Liver (tissue), 8 donors: ENCODE measurements at regions not wholly inside any gene's neighbourhood (a gene's known extent, or its start where the extent isn't known, plus 50 kb on each side); places are given as distances from the start of the nearest gene placed in this dataset.
"Not testable (repeated sequence)": the region's sequence is repeated elsewhere in the genome, so short reads cannot be mapped to it uniquely, and the experiment has no call there.

Experiments used
- DNase-seq: peaks from one replicate; pipeline ENCODE4 v3.0.0-alpha.2; 2017; ENCODE audit warnings: low spot score
- H3K27ac ChIP-seq, 2 donors: one replicate each; pipeline ENCODE4 v1.7.0; 2013; ENCODE audit warnings: inconsistent platforms in 2 of 2, low read length in 2 of 2, control low read depth in 1 of 2, low read depth in 1 of 2, mild to moderate bottlenecking in 1 of 2
- H3K27me3 ChIP-seq, 4 donors: one replicate each; pipeline versions ENCODE4 v1.6.1 to v1.7.0; 2013; ENCODE audit warnings: low read length in 3 of 4, inconsistent platforms in 1 of 4, mild to moderate bottlenecking in 1 of 4, moderate library complexity in 1 of 4; ENCODE audit not compliant: control insufficient read depth in 4 of 4, insufficient read depth in 4 of 4
- H3K36me3 ChIP-seq, 4 donors: one replicate each; pipeline versions ENCODE4 v1.6.1 to v1.7.0; 2013; ENCODE audit warnings: low read length in 3 of 4, mild to moderate bottlenecking in 3 of 4, low read depth in 1 of 4, moderate library complexity in 1 of 4; ENCODE audit not compliant: control insufficient read depth in 4 of 4, insufficient read depth in 3 of 4
- H3K4me1 ChIP-seq, 4 donors: one replicate each; pipeline versions ENCODE4 v1.6.1 to v1.7.0; 2013; ENCODE audit warnings: low read length in 3 of 4, mild to moderate bottlenecking in 3 of 4, moderate library complexity in 1 of 4; ENCODE audit not compliant: control insufficient read depth in 4 of 4, insufficient read depth in 4 of 4
- H3K4me3 ChIP-seq, 3 donors: one replicate each; pipeline versions ENCODE4 v1.6.1 to v1.7.0; 2013; ENCODE audit warnings: low read length in 3 of 3, control low read depth in 1 of 3, low read depth in 1 of 3, mild to moderate bottlenecking in 1 of 3
- H3K9ac ChIP-seq, 2 donors: one replicate each; pipeline ENCODE4 v1.7.0; 2013; ENCODE audit warnings: low read length in 2 of 2, mild to moderate bottlenecking in 2 of 2, moderate library complexity in 2 of 2, control low read depth in 1 of 2, low read depth in 1 of 2
- H3K9me3 ChIP-seq, 4 donors: one replicate each; pipeline versions ENCODE4 v1.6.1 to v1.7.0; 2013; ENCODE audit warnings: low read length in 3 of 4; ENCODE audit not compliant: control insufficient read depth in 4 of 4
- EGR1 ChIP-seq, 2 donors: IDR thresholded peaks; 2 replicates each; pipeline ENCODE4 v1.6.1; 2016 to 2018; ENCODE audit warnings: antibody characterized with exemption in 2 of 2, low read depth in 2 of 2
- FOXA1 ChIP-seq: IDR thresholded peaks from 2 replicates; pipeline ENCODE4 v1.6.1; 2016; ENCODE audit warnings: antibody characterized with exemption
- FOXA2 ChIP-seq: IDR thresholded peaks from 2 replicates; pipeline ENCODE4 v1.6.1; 2016; ENCODE audit warnings: antibody characterized with exemption
- GABPA ChIP-seq, 2 donors: IDR thresholded peaks in 1 of 2; conservative IDR thresholded peaks in 1 of 2; 2 replicates each; pipeline ENCODE4 v1.6.1; 2016; ENCODE audit warnings: antibody characterized with exemption in 2 of 2, mild to moderate bottlenecking in 1 of 2, moderate library complexity in 1 of 2
- HNF4A ChIP-seq, 2 donors: conservative IDR thresholded peaks; 2 replicates each; pipeline ENCODE4 v1.6.1; 2016; ENCODE audit warnings: antibody characterized with exemption in 2 of 2, mild to moderate bottlenecking in 2 of 2
- HNF4G ChIP-seq: IDR thresholded peaks from 2 replicates; pipeline ENCODE4 v1.6.1; 2016; ENCODE audit warnings: antibody characterized with exemption
- JUND ChIP-seq, 2 donors: IDR thresholded peaks; 2 replicates each; pipeline ENCODE4 v1.6.1; 2016; ENCODE audit warnings: antibody characterized with exemption in 2 of 2
- NR2F2 ChIP-seq: IDR thresholded peaks from 2 replicates; pipeline ENCODE4 v1.6.1; 2016; ENCODE audit warnings: antibody characterized with exemption
- RAD21 ChIP-seq, 2 donors: IDR thresholded peaks; 2 replicates each; pipeline ENCODE4 v1.6.1; 2016; ENCODE audit warnings: antibody characterized with exemption in 2 of 2, mild to moderate bottlenecking in 2 of 2
- REST ChIP-seq: IDR thresholded peaks from 2 replicates; pipeline ENCODE4 v1.6.1; 2016; ENCODE audit warnings: antibody characterized with exemption, mild to moderate bottlenecking
- RXRA ChIP-seq, 2 donors: IDR thresholded peaks; 2 replicates each; pipeline ENCODE4 v1.6.1; 2017 to 2018; ENCODE audit warnings: antibody characterized with exemption in 2 of 2, mild to moderate bottlenecking in 1 of 2
- SP1 ChIP-seq: IDR thresholded peaks from 2 replicates; pipeline ENCODE4 v1.6.1; 2018; ENCODE audit warnings: antibody characterized with exemption, mild to moderate bottlenecking
- TAF1 ChIP-seq: conservative IDR thresholded peaks from 2 replicates; pipeline ENCODE4 v1.6.1; 2016; ENCODE audit warnings: antibody characterized with exemption, mild to moderate bottlenecking
- YY1 ChIP-seq: IDR thresholded peaks from 2 replicates; pipeline ENCODE4 v1.6.1; 2016; ENCODE audit warnings: antibody characterized with exemption, mild to moderate bottlenecking
- WGBS: extraction: QIAGEN DNeasy Blood & Tissue Kit; methylation state at CpG from one replicate; pipeline ENCODE4 v1.1.7; 2013; 5-methylcytosine and 5-hydroxymethylcytosine counted together
- TF ChIP-seq, protein P1 (sequence below): IDR thresholded peaks from 2 replicates; pipeline ENCODE4 v1.6.1; 2016; ENCODE audit warnings: antibody characterized with exemption
- TF ChIP-seq, protein P2 (sequence below): IDR thresholded peaks from 2 replicates; pipeline ENCODE4 v1.6.1; 2016; ENCODE audit warnings: antibody characterized with exemption
- TF ChIP-seq, protein P3 (sequence below): fragments of 150-350 bp; IDR thresholded peaks from 2 replicates; pipeline ENCODE4 v1.5.1; 2017; ENCODE audit warnings: improper control_type of control experiment, low read depth, low read length; ENCODE audit not compliant: missing input control
- TF ChIP-seq, protein P4 (sequence below): IDR thresholded peaks from 2 replicates; pipeline ENCODE4 v1.6.1; 2016; ENCODE audit warnings: antibody characterized with exemption
- donor health status: healthy.
- donor health status: healthy.
- donor health status: healthy.
- donor health status: healthy.
- donor health status: healthy.

DNA sequence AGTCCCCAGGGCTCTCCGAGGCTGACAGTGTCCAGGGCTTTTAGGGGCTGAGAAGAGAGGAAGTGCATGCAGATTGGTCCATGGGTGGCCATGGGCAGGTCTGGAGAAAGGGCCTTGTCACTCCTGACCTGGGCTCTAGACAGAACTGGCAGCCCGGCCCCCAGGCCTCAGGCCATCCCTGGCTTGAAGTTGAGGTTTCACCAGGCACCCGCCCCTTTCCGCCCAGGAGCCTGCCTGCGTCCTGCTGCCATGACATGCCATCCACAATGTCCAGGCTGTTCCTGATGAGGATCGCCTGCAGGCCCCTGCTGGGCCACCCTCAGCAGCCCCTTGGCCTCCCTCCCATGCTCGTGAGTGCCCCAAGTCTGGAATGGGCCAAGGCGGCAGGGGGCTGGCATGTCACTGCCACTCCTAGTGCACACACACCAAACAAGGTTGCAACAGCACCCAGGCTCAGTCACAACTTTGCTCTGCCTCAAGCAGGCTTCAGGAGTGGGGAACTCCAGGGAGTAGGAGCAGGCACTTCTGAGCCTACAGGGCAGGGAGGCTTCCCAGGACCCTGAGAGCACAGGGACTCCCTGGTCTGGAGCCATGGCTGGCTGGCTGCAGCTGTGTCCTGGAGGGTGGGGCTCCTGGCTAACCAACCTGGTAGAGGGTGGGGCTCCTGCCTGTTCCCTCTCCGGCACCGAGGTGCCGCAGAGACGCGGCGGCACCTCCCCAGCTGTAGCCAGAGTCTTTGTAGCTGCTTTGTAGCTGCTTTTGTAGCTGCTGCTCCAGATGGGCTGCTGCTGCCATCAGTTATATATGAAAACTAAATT lies 1457.1 kb upstream of the GBE1 start (continued):
- no peak for TF ChIP-seq SP1
- TF ChIP-seq, protein P1, sequence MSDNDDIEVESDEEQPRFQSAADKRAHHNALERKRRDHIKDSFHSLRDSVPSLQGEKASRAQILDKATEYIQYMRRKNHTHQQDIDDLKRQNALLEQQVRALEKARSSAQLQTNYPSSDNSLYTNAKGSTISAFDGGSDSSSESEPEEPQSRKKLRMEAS, result no peak
- no peak for TF ChIP-seq EGR1 (IDR thresholded peaks at IDR 0.05; ENCODE audit: low read depth in 2 of 2)
- TF ChIP-seq FOXA1, result no peak
- TF ChIP-seq TAF1, result no peak

GRCh38 chr3:83217595-83218118 lies 1456.2 kb upstream of the GBE1 start:
- H3K9ac ChIP-seq, H3K4me3 ChIP-seq, H3K27me3 ChIP-seq, H3K36me3 ChIP-seq, H3K4me1 ChIP-seq, H3K27ac ChIP-seq, H3K9me3 ChIP-seq, DNase-seq: not testable (repeated sequence)
- 92% methylated on average over 41 of the region's 41 CpGs for WGBS

DNA sequence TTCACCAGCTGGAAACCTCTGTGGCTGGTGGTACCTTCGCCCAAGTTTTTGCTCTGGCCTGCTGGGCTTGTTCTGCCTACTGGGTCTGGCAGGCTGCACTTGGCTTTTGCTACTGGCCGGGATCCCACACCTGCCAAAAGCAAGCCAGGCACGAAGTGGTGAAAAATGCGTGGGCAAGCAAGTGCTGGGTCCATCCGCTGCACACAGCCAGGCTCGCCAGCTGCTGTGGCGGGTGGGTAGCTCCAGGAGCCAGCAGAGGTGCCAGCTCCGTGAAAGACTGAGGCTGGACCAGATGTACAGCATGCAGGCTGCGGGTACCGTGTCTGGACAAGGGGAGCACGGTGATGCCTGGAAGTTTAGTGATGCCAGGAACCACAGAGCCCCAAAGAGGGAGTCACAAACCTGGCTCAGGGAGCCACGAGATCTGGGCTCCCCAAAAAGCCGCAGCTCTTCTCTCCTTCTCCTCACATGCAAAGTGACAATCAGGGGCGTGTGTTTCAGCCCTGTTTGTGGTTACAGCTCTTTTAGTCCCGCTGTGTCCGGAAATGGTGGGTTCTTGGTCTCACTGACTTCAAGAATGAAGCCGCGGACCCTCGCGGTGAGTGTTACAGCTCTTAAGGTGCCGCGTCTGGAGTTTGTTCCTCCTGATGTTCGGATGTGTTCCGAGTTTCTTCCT lies 1455.6 kb upstream of the GBE1 start:
- no peak for DNase-seq
- Histone ChIP-seq H3K9ac (no peak overlapping the region), H3K4me1 (no peaks in the 10 kb centered on the region), H3K4me3 (no peak overlapping the region), H3K27ac (no peak overlapping the region), H3K9me3 (peaks cover 0 to 2% (median 1%) of the 10 kb centered on the region in 4 donors), H3K27me3 (no peaks in the 10 kb centered on the region), H3K36me3 (no peaks in the 10 kb centered on the region)
- 87% methylated on average over 24 of the region's 24 CpGs for WGBS
- TF ChIP-seq FOXA1 (no peak), YY1 (no peak), GABPA (IDR thresholded peaks at IDR 0.05 in 1 of 2, conservative IDR thresholded peaks at IDR 0.05 in 1 of 2) (no peak), SP1 (no peak), RXRA (IDR thresholded peaks at IDR 0.05) (no peak), EGR1 (IDR thresholded peaks at IDR 0.05; ENCODE audit: low read depth in 2 of 2) (no peak), HNF4G (no peak), HNF4A (conservative IDR thresholded peaks at IDR 0.05) (no peak), NR2F2 (no peak), REST (no peak), JUND (IDR thresholded peaks at IDR 0.05) (no peak), TAF1 (no peak), FOXA2 (no peak), RAD21 (IDR thresholded peaks at IDR 0.05) (no peak)
- TF ChIP-seq, protein P2, sequence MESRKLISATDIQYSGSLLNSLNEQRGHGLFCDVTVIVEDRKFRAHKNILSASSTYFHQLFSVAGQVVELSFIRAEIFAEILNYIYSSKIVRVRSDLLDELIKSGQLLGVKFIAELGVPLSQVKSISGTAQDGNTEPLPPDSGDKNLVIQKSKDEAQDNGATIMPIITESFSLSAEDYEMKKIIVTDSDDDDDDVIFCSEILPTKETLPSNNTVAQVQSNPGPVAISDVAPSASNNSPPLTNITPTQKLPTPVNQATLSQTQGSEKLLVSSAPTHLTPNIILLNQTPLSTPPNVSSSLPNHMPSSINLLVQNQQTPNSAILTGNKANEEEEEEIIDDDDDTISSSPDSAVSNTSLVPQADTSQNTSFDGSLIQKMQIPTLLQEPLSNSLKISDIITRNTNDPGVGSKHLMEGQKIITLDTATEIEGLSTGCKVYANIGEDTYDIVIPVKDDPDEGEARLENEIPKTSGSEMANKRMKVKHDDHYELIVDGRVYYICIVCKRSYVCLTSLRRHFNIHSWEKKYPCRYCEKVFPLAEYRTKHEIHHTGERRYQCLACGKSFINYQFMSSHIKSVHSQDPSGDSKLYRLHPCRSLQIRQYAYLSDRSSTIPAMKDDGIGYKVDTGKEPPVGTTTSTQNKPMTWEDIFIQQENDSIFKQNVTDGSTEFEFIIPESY, result no peak
- TF ChIP-seq, protein P1, result no peak
- TF ChIP-seq, protein P3, sequence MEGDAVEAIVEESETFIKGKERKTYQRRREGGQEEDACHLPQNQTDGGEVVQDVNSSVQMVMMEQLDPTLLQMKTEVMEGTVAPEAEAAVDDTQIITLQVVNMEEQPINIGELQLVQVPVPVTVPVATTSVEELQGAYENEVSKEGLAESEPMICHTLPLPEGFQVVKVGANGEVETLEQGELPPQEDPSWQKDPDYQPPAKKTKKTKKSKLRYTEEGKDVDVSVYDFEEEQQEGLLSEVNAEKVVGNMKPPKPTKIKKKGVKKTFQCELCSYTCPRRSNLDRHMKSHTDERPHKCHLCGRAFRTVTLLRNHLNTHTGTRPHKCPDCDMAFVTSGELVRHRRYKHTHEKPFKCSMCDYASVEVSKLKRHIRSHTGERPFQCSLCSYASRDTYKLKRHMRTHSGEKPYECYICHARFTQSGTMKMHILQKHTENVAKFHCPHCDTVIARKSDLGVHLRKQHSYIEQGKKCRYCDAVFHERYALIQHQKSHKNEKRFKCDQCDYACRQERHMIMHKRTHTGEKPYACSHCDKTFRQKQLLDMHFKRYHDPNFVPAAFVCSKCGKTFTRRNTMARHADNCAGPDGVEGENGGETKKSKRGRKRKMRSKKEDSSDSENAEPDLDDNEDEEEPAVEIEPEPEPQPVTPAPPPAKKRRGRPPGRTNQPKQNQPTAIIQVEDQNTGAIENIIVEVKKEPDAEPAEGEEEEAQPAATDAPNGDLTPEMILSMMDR, result no peak
- TF ChIP-seq, protein P4, sequence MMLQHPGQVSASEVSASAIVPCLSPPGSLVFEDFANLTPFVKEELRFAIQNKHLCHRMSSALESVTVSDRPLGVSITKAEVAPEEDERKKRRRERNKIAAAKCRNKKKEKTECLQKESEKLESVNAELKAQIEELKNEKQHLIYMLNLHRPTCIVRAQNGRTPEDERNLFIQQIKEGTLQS, result no peak
